Panc1 (cell line): ENCODE measurements at regions not wholly inside any gene's neighbourhood (a gene's known extent, or its start where the extent isn't known, plus 50 kb on each side); places are given as distances from the start of the nearest gene placed in this dataset.

Experiments used
- TF ChIP-seq, protein P1 (sequence below): fragments of 450-650 bp; IDR thresholded peaks from 2 replicates; pipeline ENCODE4 v1.5.1; 2017; ENCODE audit warnings: mild to moderate bottlenecking
- TF ChIP-seq, protein P2 (sequence below), 2 experiments: IDR thresholded peaks; 2 replicates each; pipeline ENCODE4 v1.6.1; 2011 to 2012; ENCODE audit warnings: low read depth in 2 of 2, control low read depth in 1 of 2, low read length in 1 of 2, mild to moderate bottlenecking in 1 of 2, moderate library complexity in 1 of 2; ENCODE audit not compliant: insufficient read depth in 1 of 2

GRCh38 chr1:195430826-195431225 lies 1177.4 kb downstream of the KCNT2 start:
- TF ChIP-seq, protein P1, sequence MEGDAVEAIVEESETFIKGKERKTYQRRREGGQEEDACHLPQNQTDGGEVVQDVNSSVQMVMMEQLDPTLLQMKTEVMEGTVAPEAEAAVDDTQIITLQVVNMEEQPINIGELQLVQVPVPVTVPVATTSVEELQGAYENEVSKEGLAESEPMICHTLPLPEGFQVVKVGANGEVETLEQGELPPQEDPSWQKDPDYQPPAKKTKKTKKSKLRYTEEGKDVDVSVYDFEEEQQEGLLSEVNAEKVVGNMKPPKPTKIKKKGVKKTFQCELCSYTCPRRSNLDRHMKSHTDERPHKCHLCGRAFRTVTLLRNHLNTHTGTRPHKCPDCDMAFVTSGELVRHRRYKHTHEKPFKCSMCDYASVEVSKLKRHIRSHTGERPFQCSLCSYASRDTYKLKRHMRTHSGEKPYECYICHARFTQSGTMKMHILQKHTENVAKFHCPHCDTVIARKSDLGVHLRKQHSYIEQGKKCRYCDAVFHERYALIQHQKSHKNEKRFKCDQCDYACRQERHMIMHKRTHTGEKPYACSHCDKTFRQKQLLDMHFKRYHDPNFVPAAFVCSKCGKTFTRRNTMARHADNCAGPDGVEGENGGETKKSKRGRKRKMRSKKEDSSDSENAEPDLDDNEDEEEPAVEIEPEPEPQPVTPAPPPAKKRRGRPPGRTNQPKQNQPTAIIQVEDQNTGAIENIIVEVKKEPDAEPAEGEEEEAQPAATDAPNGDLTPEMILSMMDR, result no peak
- TF ChIP-seq, protein P2, sequence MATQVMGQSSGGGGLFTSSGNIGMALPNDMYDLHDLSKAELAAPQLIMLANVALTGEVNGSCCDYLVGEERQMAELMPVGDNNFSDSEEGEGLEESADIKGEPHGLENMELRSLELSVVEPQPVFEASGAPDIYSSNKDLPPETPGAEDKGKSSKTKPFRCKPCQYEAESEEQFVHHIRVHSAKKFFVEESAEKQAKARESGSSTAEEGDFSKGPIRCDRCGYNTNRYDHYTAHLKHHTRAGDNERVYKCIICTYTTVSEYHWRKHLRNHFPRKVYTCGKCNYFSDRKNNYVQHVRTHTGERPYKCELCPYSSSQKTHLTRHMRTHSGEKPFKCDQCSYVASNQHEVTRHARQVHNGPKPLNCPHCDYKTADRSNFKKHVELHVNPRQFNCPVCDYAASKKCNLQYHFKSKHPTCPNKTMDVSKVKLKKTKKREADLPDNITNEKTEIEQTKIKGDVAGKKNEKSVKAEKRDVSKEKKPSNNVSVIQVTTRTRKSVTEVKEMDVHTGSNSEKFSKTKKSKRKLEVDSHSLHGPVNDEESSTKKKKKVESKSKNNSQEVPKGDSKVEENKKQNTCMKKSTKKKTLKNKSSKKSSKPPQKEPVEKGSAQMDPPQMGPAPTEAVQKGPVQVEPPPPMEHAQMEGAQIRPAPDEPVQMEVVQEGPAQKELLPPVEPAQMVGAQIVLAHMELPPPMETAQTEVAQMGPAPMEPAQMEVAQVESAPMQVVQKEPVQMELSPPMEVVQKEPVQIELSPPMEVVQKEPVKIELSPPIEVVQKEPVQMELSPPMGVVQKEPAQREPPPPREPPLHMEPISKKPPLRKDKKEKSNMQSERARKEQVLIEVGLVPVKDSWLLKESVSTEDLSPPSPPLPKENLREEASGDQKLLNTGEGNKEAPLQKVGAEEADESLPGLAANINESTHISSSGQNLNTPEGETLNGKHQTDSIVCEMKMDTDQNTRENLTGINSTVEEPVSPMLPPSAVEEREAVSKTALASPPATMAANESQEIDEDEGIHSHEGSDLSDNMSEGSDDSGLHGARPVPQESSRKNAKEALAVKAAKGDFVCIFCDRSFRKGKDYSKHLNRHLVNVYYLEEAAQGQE (IDR thresholded peaks at IDR 0.05; ENCODE audit: insufficient read depth in 1 of 2, low read depth in 2 of 2, low read length in 1 of 2), result no peak
